Gastrocnemius medialis (tissue), 4 donors: ENCODE measurements at regions not wholly inside any gene's neighbourhood (a gene's known extent, or its start where the extent isn't known, plus 50 kb on each side); places are given as distances from the start of the nearest gene placed in this dataset.

Source experiments
- POLR2A ChIP-seq, 2 donors: fragments of 450-650 bp; IDR thresholded peaks; one replicate each; pipeline ENCODE4 v1.6.1; 2017; ENCODE audit warnings: antibody characterized with exemption in 2 of 2, mild to moderate bottlenecking in 2 of 2, moderate library complexity in 2 of 2
- TF ChIP-seq, protein P1 (sequence below), 5 experiments: fragments of 450-650 bp in 3 of 5; fragments of 200-600 bp in 2 of 5; sonication (generic) in 2 of 5; IDR thresholded peaks in 4 of 5; conservative IDR thresholded peaks in 1 of 5; 1 replicate in 4 of 5; 2 replicates in 1 of 5; pipeline ENCODE4 v1.5.1; 2016 to 2019; ENCODE audit warnings: antibody characterized with exemption in 5 of 5, mild to moderate bottlenecking in 3 of 5, moderate library complexity in 3 of 5

DNA sequence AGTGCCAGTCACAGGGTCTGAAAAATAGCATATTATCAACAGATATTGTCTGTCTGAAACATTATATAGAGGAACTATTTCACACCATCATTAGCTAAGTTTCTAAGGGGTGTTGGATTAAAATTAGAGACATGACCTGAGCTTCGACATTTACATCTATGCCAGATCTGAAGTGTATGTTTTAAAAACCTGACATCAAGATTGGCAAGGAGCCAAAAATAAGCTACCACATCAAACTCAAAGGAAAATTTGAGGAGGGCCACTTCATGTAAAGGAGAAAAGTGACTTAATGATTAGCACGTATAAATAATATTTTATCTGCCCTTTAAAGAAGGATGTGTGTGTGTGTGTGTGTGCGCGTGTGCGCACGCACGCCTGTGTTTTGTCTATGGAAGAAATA is 752.0 kb upstream of the GRM7 start:
- TF ChIP-seq, protein P1, sequence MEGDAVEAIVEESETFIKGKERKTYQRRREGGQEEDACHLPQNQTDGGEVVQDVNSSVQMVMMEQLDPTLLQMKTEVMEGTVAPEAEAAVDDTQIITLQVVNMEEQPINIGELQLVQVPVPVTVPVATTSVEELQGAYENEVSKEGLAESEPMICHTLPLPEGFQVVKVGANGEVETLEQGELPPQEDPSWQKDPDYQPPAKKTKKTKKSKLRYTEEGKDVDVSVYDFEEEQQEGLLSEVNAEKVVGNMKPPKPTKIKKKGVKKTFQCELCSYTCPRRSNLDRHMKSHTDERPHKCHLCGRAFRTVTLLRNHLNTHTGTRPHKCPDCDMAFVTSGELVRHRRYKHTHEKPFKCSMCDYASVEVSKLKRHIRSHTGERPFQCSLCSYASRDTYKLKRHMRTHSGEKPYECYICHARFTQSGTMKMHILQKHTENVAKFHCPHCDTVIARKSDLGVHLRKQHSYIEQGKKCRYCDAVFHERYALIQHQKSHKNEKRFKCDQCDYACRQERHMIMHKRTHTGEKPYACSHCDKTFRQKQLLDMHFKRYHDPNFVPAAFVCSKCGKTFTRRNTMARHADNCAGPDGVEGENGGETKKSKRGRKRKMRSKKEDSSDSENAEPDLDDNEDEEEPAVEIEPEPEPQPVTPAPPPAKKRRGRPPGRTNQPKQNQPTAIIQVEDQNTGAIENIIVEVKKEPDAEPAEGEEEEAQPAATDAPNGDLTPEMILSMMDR (IDR thresholded peaks at IDR 0.05 in 4 of 5, conservative IDR thresholded peaks at IDR 0.05 in 1 of 5) = no peak
- no peak for TF ChIP-seq POLR2A (IDR thresholded peaks at IDR 0.05)
